Thyroid gland (tissue), 4 donors: ENCODE measurements at regions not wholly inside any gene's neighbourhood (a gene's known extent, or its start where the extent isn't known, plus 50 kb on each side); places are given as distances from the start of the nearest gene placed in this dataset.

Experiments
- CTCF ChIP-seq, 6 experiments: fragments of 200-600 bp in 3 of 6; fragments of 450-650 bp in 3 of 6; sonication (generic) in 3 of 6; IDR thresholded peaks; one replicate each; pipeline ENCODE4 v1.5.1; 2016 to 2019; ENCODE audit warnings: antibody characterized with exemption in 6 of 6, mild to moderate bottlenecking in 2 of 6, inconsistent platforms in 1 of 6, moderate library complexity in 1 of 6
- POLR2A ChIP-seq, 2 donors: fragments of 450-650 bp; IDR thresholded peaks; one replicate each; pipeline ENCODE4 v1.6.1; 2017; ENCODE audit warnings: antibody characterized with exemption in 2 of 2, mild to moderate bottlenecking in 2 of 2, moderate library complexity in 1 of 2

GRCh38 chr2:14180333-14180732 lies 452.2 kb upstream of the LRATD1 start:
- TF ChIP-seq POLR2A (IDR thresholded peaks at IDR 0.05) (no peak), CTCF (IDR thresholded peaks at IDR 0.05) (no peak)
